Dermis microvascular lymphatic vessel endothelial cell (primary cell): ENCODE measurements at regions not wholly inside any gene's neighbourhood (a gene's known extent, or its start where the extent isn't known, plus 50 kb on each side); places are given as distances from the start of the nearest gene placed in this dataset.
A peak's percentile ranks its signal among the peaks of the same experiment; 100 is the strongest.

Experiments
- DNase-seq, 2 donors: peaks; one replicate each; pipeline versions ENCODE4 v3.0.0 to v3.0.0-alpha.2; 2010; ENCODE audit warnings: low read depth in 2 of 2

DNA sequence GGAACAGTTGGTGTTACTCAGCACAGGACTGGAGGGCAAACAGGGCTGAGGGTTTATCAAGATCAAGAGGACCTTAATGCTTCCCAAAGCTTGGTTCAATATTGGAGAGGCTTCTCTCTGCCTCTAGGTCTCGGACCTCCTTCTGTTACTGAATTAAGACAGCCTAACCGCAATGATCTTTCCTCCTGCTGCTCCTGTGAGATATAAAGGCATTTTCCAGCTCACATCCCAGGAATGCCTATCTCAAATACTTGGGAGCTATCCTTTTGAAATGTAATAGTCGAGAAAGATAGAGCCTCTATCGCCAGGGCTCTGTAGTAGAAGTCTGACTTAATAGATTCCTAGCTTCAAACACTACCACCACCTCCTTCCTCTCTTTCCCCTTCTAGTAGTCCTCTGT is 1475.0 kb downstream of the SLITRK1 start:
- no peak for DNase-seq

DNA sequence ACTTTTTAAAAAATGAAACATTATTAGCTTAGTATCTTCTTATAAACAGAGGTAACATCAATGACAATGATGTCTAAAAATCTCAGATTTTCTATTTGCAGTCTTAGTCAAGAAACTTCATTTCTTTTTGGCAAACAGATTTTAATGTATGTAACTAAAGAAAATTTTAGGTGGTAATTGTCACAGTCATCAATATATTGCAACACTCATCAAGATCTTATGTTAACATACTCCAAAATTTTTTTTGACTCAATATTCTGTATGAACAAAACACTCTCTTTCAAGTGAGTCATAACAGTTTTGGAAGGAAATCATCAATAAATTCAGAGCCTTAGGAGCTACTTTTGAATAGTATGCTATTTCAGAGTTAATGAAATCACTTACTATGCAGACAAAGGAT is 1507.6 kb downstream of the SLITRK1 start:
- DNase-seq, result no peak

DNA sequence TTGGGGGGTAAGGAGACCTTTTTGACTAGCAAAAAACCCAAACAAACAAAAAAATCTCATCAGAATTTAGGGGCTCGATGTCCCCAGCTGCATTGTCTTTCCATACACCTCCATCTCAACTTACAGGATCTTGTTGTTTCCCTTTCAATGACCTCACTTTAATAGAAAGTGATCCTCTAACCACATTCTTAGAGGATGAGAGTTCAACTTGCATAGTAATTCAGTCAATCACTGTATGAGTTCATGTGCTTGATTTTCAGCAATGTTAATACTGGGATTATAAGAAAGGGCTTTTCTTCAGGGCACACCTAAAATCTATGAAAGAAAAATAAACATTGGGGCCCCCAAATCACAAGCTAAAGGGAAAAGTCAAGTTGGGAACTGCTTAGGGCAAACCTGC is 1512.0 kb downstream of the SLITRK1 start:
- no peak for DNase-seq

- DNase-seq, result no peak
These were observed 1517.7 kb downstream of the SLITRK1 start for GRCh38 chr13:82364525-82364924.

- DNase-seq, result no peak
These were observed 1524.0 kb downstream of the SLITRK1 start for GRCh38 chr13:82358284-82358683.

DNA sequence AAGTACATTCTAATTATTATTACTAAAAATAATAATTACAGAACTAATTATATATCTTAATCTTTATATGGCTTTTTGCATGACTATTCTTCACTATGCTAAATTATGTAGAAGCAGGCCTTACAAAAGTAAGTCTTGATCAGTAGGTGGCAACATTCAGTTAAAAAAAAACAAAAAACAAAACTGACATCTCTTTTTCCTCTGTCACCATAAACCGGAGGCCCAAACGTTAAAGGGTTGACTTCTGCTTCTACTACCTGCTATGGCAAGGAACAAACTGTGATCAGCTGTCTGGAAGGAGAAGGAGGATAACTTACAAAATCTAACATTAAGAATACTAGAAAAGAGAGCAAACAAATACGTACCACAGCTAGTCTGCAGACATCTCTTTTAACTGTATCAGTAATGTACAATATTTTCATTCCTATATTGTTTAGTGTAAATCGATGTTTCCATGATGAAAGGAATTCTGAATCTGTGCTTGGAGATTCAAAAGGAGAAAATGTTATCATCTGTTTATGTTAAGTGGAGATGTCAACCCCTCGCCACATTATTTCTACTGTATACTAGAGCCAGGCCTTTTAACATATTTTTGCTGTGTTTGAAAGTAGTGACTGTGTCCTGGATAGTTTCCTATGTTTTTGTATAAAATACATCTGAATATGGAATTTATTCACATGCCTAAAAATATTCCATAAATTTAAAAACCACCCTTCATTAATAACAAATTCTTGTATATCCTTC is 1525.4 kb downstream of the SLITRK1 start:
- DNase-seq, result no peak

GRCh38 chr13:82344867-82345266 is 1537.4 kb downstream of the SLITRK1 start:
- DNase-seq, result no peak

DNA sequence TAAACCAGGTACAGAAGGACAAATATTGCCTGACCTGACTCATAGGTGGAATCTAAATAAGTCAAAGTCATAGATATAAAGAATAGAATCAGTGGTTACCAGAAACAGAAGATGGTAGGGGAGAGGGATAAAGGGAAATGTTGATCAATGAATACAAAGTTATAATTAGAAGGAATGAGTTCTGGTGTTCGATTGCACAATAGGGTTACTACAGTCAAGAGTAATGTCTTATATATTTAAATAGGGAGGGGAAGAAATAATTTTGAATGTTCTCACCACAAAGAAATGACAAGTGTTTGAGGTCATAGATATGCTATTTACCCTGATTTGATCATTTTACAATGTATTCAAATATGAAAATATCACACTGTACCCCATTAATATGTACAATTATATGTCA is 1541.2 kb downstream of the SLITRK1 start:
- DNase-seq, result no peak

GRCh38 chr13:82330499-82330898 is 1551.8 kb downstream of the SLITRK1 start:
- peak; percentile 1 to 4 for DNase-seq

GRCh38 chr13:82323101-82323500 is 1559.2 kb downstream of the SLITRK1 start:
- no peak for DNase-seq

- no peak for DNase-seq
These were observed 1576.7 kb downstream of the SLITRK1 start for GRCh38 chr13:82305588-82305987.

- DNase-seq, result no peak
These were observed 1584.2 kb downstream of the SLITRK1 start for GRCh38 chr13:82298106-82298505.

DNA sequence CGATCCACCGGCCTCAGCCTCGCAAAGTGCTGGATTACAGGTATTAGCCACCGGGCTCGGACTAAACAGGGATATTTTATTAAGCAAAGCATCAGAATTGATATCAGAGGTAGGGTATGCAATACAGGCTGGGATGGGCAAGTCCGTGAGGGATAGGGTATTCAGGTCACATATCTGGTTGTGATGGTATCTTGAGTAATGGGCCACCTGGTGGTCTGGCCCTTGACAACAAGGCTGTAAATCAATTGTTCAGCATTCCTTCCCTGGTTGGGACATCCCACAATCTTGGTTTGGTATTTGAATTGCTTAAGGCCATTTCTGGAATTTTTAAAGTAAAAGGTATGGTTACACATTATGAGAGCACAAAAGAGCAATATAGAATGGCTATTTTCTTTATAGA is 1588.0 kb downstream of the SLITRK1 start:
- DNase-seq, result no peak

- no peak for DNase-seq
These were observed 1589.9 kb downstream of the SLITRK1 start for GRCh38 chr13:82292334-82292733.

DNA sequence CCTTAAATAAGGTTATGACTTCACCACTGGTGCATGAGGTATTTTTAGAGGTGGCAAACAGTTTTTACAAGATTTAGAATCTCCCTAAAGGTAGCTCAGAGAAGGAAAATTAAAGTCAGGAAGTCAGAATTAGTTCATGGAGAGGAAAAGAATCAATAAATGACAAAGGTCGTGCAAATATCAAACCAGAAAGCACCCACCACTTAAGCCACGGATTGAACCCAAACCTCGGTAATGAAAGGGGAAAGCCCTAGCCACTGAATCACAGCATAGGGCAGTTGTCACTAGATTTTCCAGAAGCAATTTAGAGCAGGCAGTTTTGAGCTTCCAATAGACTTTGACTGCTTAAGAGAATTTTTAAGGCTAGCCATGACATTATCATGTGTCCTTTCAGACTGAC is 1590.4 kb downstream of the SLITRK1 start:
- DNase-seq, result no peak

GRCh38 chr13:82275644-82276043 is 1606.6 kb downstream of the SLITRK1 start:
- no peak for DNase-seq

DNA sequence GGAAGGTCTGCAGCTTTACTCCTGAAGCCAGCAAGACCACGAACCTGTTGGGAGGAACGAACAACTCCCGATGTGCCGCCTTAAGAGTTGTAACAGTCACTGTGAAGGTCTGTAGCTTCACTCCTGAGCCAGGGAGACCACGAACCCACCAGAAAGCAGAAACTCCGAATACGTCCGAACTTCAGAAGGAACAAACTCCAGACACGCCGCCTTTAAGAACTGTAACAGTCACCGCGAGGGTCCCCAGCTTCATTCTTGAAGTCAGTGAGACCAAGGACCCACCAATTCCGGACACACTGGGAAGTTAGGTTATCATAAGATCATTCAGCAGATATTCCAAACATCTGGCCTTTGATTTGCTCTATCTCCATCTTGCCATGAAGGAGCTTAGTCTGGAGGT is 1623.0 kb downstream of the SLITRK1 start:
- DNase-seq, result no peak

DNA sequence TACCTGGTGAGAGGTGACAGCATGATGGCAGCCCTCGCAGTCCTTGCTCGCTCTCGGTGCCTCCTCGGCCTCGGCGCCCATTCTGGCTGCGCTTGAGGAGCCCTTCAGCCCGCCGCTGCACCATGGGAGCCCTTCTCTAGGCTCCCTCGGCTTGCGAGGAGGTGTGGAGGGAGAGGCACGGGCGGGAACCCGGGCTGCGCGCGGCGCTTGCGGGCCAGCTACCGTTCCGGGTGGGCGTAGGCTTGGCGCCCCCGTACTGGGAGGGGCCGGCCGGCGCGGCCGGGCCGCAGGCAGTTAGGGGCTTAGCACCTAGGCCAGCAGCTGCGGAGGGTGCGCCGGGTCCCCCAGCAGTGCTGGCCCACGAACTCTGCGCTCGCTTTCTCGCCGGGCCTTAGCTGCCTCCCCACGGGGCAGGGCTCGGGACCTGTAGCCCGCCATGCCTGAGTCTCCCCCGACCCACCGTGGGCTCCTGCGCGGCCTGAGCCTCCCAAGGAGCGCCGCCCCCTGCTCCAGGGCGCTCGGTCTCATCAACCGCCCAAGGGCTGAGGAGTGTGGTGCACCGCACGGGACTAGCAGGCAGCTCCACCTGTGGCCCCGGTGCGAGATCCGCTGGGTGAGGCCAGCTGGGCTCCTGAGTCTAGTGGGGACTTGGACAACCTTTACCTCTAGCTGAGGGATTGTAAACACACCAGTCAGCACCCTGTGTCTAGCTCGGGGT is 1624.3 kb downstream of the SLITRK1 start:
- no peak for DNase-seq

DNA sequence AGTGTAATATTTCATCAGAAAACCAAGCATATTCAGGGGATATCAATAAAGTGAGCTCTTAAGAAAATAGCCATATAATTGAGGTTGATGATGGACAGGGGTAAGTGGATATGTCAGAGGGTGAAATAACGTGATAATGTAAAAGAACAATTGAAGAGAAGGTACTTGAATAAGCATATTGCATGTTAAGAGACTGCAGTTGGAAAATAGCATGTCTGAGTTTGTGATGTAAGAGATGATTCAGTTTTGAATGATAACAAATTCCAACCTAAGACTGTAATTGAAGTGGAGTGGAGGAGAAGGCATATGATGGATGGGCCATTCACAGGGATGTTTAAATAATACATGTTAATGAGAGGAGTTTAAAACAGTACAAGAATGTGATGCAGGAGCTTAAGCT is 1633.5 kb downstream of the SLITRK1 start:
- no peak for DNase-seq

GRCh38 chr13:82245860-82246259 is 1636.4 kb downstream of the SLITRK1 start:
- DNase-seq, result no peak

GRCh38 chr13:82224806-82225205 is 1657.5 kb downstream of the SLITRK1 start:
- DNase-seq, result no peak

GRCh38 chr13:82221621-82222020 is 1660.7 kb downstream of the SLITRK1 start:
- DNase-seq, result no peak

GRCh38 chr13:82220641-82221040 is 1661.6 kb downstream of the SLITRK1 start:
- DNase-seq, result no peak
